ENCODE measurements at regions not wholly inside any gene's neighbourhood (a gene's known extent, or its start where the extent isn't known, plus 50 kb on each side); places are given as distances from the start of the nearest gene placed in this dataset.
"Not testable (repeated sequence)": the region's sequence is repeated elsewhere in the genome, so short reads cannot be mapped to it uniquely, and the experiment has no call there.

- DNase-seq (ENCODE audit: low spot score), result no peak
Measured at GRCh38 chr12:30578426-30578825, 117.2 kb downstream of the IPO8 start.

DNA sequence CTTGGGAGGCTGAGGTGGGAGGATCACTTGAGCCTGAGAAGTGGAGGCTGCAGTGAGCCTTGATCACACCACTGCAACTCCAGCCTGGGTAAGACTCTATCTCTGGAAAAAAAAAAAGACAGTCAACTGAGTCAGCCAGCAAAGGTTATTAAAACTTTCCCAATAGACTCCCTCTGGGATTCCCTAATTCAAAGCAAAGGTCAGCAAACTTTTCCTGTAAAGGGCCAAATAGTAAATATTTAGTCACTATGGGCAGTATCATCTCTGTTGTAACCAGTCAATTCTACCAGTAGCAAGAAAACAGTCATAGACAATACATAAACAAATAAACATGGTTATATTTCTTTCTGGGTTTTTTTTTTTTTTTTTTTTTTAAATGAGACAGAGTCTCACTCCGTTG lies 122.5 kb downstream of the IPO8 start:
- DNase-seq (ENCODE audit: low spot score), result no peak

- no peak for DNase-seq (ENCODE audit: low spot score)
Measured at GRCh38 chr12:30570211-30570890, 125.3 kb downstream of the IPO8 start.

GRCh38 chr12:30569426-30569825 lies 126.2 kb downstream of the IPO8 start:
- DNase-seq (ENCODE audit: low spot score), result no peak

GRCh38 chr12:30568453-30568852 lies 127.2 kb downstream of the IPO8 start:
- DNase-seq (ENCODE audit: low spot score), result no peak

GRCh38 chr12:30567082-30567481 lies 128.6 kb downstream of the IPO8 start:
- DNase-seq (ENCODE audit: low spot score), result no peak

GRCh38 chr12:30564394-30564793 lies 131.3 kb downstream of the IPO8 start:
- DNase-seq (ENCODE audit: low spot score), result no peak

GRCh38 chr12:30548203-30548602 lies 147.5 kb downstream of the IPO8 start:
- DNase-seq (ENCODE audit: low spot score), result no peak

DNA sequence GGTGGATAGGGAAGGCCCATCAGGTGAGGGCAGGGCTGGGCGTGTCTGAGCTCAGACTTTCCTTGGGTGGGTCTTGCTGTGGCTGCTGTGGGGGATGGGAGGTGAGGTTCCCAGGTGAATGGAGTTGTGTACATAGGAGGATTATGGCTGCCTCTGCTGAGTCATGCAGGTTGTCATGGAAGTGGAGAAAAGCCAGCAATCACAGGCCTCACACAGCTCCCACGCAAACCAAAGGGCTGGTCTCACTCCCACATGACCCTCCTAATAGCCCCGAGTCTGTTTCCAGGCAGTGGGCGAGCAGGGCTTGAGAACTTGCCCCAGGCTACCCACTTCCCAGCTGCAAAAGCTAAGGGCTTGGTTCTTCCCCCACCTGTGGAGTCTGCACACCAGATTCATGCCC lies 149.5 kb downstream of the IPO8 start:
- no peak for DNase-seq (ENCODE audit: low spot score)

- not testable (repeated sequence) for DNase-seq (ENCODE audit: low spot score)
Measured at GRCh38 chr12:30544704-30545103, 151.0 kb downstream of the IPO8 start.

DNA sequence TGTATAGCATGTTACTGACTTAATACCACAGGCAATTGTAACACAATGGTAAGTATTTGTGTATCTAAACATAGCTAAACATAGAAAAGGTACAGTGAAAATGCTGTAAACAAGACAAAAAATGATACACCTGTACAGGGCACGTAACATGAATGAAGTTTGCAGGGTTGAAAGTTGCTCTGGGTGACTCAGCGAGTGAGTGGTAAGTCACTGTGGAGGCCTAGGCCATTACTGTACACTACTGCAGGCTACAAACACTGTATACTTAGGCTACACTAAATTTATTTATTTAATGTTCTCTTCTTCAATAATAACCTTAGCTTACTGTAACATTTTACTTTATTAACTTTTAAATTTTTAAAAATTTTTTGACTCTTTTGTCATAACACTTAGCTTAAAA lies 158.4 kb downstream of the IPO8 start:
- no peak for DNase-seq (ENCODE audit: low spot score)

- DNase-seq (ENCODE audit: low spot score), result no peak
Measured at GRCh38 chr12:30533558-30534265, 162.0 kb downstream of the IPO8 start.

DNA sequence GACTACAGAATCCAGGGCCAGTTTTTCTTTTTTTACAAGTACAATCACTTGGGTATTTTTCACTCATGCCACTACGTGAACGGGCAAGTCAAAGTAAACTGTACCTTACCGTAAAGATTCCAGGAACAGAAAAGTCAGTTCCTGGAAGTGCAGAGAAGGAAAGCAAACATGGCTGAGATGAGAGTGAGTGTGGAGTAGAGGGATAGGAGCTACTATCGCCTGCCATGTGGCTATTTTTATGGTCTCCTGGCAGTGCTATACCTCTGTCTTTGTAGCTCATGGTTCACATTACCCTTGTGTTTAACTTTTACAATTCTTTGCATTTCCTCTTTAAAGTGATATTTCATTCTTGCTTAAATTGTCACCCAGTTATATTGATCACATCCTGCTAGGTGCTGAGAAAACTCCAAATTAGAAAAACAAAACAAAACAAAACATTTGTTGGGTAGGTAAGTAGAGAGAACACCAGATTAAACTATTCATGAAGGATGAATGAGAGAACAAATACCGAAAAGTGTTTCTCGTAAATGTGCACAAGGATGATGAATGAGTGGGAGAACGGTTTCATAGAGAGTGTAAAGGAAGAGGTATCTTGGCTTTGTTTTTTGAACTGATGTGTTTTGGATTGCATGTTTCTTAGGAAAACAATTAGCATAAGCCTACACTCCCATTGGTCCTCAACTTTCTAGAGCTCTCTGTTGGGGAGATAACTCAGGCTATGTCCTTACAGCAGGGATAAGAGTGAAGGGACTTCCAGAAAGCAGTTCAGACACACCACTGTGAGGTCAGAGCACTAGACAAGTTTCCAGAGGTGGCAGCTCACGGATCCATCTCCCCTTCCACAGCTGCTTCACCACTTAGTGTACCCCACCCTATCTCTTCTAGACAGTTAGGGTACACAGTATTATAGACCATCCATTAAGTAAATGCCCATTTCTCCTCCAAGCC lies 163.7 kb downstream of the IPO8 start:
- DNase-seq (ENCODE audit: low spot score), result no peak

- no peak for DNase-seq (ENCODE audit: low spot score)
Measured at GRCh38 chr12:30529489-30530269, 166.0 kb downstream of the IPO8 start.

DNA sequence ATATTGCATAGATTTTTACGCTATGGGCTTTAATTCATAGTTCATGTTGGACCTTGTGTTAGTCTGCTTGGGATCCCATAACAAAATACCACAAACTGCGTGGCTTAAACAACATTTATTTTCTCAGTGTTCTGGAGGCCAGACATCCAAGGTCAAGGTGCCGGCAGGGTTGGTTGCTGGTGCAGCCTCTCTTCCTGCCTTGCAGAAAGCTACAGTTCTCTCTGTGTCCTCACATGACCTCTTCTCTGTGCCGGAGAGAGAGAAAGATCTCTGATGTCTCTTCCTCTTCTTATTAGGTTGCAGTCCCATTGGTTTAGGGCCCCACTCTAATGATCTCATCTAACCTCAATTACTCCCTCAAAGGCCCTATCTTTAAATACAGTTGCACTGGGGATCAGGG lies 170.5 kb downstream of the IPO8 start:
- no peak for DNase-seq (ENCODE audit: low spot score)

DNA sequence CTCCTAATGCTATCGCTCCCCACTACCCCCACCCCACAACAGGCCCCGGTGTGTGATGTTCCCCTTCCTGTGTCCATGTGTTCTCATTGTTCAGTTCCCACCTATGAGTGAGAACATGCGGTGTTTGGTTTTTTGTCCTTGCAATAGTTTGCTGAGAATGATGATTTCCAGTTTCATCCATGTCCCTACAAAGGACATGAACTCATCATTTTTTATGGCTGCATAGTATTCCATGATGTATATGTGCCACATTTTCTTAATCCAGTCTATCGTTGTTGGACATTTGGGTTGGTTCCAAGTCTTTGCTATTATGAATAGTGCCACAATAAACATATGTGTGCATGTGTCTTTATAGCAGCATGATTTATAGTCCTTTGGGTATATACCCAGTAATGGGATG lies 175.4 kb downstream of the IPO8 start:
- not testable (repeated sequence) for DNase-seq (ENCODE audit: low spot score)

DNA sequence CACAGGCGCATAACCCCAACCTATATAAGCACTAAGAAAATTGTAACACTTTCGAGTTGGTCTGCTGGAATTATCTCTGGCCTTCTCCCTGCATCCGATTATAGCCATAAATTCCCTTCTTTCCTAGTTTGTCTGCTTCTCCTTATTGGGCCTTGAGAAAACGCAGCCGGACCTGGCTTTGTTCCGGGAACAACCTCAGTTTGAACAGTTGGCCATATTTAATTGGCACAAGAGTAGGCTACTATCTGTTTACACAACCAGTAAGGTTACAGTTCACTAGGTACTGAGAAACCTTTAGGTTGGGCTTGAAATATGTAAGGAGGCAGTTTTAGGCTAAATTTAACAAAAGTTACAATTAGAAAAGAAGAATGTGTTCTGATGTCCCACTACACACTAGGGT lies 176.1 kb downstream of the IPO8 start:
- DNase-seq (ENCODE audit: low spot score), result no peak

- no peak for DNase-seq (ENCODE audit: low spot score)
Measured at GRCh38 chr12:30517320-30517719, 178.3 kb downstream of the IPO8 start.

- DNase-seq (ENCODE audit: low spot score), result no peak
Measured at GRCh38 chr12:30515351-30515750, 180.3 kb downstream of the IPO8 start.

GRCh38 chr12:30514666-30515065 lies 181.0 kb downstream of the IPO8 start:
- DNase-seq (ENCODE audit: low spot score), result no peak

GRCh38 chr12:30508205-30508967 lies 187.3 kb downstream of the IPO8 start:
- DNase-seq (ENCODE audit: low spot score), result no peak

All from AG08396 (cell line).